Neuron (in vitro differentiated cells): ENCODE measurements at regions not wholly inside any gene's neighbourhood (a gene's known extent, or its start where the extent isn't known, plus 50 kb on each side); places are given as distances from the start of the nearest gene placed in this dataset.

Experiments used
- H2AFZ ChIP-seq: one replicate; pipeline ENCODE4 v1.6.1; 2013; ENCODE audit warnings: low read depth, mild to moderate bottlenecking, inconsistent platforms, low read length, moderate library complexity
- H3K27me3 ChIP-seq: one replicate; pipeline ENCODE4 v1.6.1; 2013; ENCODE audit warnings: low read length; ENCODE audit not compliant: insufficient read depth
- H3K36me3 ChIP-seq: one replicate; pipeline ENCODE4 v1.6.1; 2013; ENCODE audit warnings: low read length; ENCODE audit not compliant: insufficient read depth
- H3K4me1 ChIP-seq: one replicate; pipeline ENCODE4 v1.6.1; 2013; ENCODE audit warnings: low read length; ENCODE audit not compliant: insufficient read depth
- H3K4me3 ChIP-seq: 2 replicates; pipeline ENCODE4 v1.5.1; 2013; ENCODE audit warnings: mild to moderate bottlenecking, low read length, moderate library complexity
- H3K9me3 ChIP-seq: one replicate; pipeline ENCODE4 v1.6.1; 2013; ENCODE audit warnings: low read length

DNA sequence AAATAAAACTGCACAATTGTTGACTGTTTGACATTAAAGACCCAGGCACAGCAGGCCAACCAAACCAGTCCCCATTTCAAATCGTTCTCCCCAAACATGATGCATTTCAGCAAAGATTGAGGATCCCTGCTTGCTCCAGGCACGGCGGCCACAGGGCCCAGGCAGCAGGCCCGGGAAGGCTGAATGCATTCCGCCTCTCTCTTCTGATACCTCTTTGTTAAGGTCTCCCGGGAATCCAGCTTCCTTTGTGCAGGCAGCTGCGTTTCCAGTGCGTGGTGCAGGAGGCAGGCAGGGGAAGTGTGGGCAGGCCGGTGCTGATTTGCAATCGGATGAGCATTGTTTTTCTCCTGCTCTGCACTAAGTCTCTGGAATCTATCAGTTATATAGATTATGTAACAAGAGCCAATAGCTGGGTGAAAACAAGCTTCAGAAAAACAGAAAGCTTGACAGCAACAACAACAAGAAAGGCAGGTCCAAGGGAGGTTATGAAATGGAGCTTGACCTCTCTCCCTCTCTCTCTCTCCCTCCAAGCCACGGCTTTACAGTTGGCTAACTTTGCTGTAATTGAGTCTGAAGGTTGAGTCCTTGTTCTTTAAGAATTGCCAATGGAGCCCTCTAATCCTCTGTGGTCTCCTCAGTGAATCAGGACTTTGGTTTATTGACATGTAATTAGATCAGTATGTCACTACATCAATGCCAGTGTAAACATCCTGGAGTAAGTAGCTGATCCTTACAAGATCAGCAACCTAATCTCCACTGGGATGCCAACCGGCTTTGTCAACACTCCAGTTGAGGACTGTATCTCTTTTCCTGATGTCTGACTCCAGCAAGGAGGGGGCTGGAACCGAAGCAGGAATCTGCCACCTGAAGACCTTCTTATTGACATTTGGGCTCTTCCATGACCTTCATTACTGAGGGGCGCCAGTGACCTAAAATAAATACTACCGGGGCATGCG is 338.0 kb downstream of the TEX29 start:
- peaks cover 2% of the 10 kb centered on the region for H3K9me3 ChIP-seq
- H3K36me3 ChIP-seq = no peaks in the 10 kb centered on the region
- H3K4me3 ChIP-seq = peak overlapping the region; percentile 3
- peaks cover 28% of the 10 kb centered on the region for H3K4me1 ChIP-seq
- H2AFZ ChIP-seq = peak overlapping the region; percentile 43
- H3K27me3 ChIP-seq = no peaks in the 10 kb centered on the region

DNA sequence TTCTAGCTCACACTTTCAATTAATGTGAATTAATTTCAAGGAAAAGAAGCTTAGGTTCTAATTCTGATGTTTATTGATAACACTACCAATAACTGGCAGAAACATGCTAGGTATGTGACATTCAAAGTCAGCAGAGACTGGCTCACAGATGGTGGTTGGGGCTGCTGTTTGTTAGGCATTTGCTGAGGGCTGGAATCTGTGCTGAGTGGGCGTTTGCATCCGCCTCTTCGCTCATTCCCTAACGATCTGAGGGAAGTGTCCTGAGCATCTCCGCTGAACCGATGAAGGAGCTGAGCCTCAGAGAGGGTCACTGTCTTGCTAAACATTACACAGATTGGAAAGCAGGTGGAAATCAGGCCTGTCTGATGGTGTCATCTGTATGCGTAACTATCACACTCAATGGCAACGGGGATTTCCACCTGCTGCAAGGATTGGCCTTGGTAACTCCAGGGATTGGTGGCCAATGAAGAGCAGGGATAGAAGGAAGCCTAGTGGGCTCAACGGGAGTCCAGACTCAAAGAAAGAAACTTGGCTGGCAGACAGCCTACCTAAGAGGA is 338.9 kb downstream of the TEX29 start:
- Histone ChIP-seq H3K36me3 (no peaks in the 10 kb centered on the region), H3K27me3 (no peaks in the 10 kb centered on the region), H3K4me3 (no peak overlapping the region), H2AFZ (no peak overlapping the region), H3K4me1 (peaks cover 28% of the 10 kb centered on the region), H3K9me3 (peaks cover 2% of the 10 kb centered on the region)

GRCh38 chr13:111659842-111660241 is 339.4 kb downstream of the TEX29 start:
- no peak overlapping the region for H2AFZ ChIP-seq
- H3K27me3 ChIP-seq = no peaks in the 10 kb centered on the region

GRCh38 chr13:111661052-111661451 is 340.6 kb downstream of the TEX29 start:
- H3K9me3 ChIP-seq = no peaks in the 10 kb centered on the region
- no peak overlapping the region for H3K4me3 ChIP-seq
- no peak overlapping the region for H2AFZ ChIP-seq

More at GRCh38 chr13:111659842-111660241, 339.4 kb downstream of the TEX29 start:
- Histone ChIP-seq H3K9me3 (peaks cover 2% of the 10 kb centered on the region), H3K4me1 (peaks cover 28% of the 10 kb centered on the region), H3K4me3 (no peak overlapping the region), H3K36me3 (no peaks in the 10 kb centered on the region)

DNA sequence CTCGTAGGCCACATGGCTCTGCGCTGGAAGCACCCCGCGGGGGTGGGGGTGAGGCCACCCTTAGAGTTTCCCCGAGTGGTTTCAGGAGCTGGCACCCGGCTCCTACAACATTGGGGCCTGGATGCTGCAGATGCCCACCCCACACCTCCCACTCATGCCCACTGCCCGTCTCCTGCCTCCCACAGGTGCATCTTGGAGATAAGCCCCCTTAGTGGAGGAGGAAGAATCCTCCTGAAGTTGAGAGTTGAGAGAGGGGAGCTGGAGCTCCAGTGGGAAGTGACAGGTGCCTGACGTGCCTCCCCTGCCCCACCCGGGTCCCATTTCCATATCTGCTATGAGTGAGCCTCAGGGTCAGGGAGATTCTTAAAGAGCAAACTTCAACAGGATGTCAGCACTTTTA is 341.3 kb downstream of the TEX29 start:
- Histone ChIP-seq H3K4me1 (peaks cover 31% of the 10 kb centered on the region), H3K4me3 (no peak overlapping the region), H3K27me3 (no peaks in the 10 kb centered on the region), H3K36me3 (no peaks in the 10 kb centered on the region), H3K9me3 (no peaks in the 10 kb centered on the region), H2AFZ (no peak overlapping the region)

More at GRCh38 chr13:111661052-111661451, 340.6 kb downstream of the TEX29 start:
- H3K27me3 ChIP-seq = no peaks in the 10 kb centered on the region
- no peaks in the 10 kb centered on the region for H3K36me3 ChIP-seq
- peaks cover 31% of the 10 kb centered on the region for H3K4me1 ChIP-seq

GRCh38 chr13:111662451-111662850 is 342.0 kb downstream of the TEX29 start:
- no peak overlapping the region for H3K4me3 ChIP-seq
- no peaks in the 10 kb centered on the region for H3K9me3 ChIP-seq
- H3K4me1 ChIP-seq = peaks cover 26% of the 10 kb centered on the region
- no peaks in the 10 kb centered on the region for H3K36me3 ChIP-seq
- H2AFZ ChIP-seq = no peak overlapping the region
- H3K27me3 ChIP-seq = no peaks in the 10 kb centered on the region

- Histone ChIP-seq H3K4me1 (peaks cover 21% of the 10 kb centered on the region), H3K27me3 (no peaks in the 10 kb centered on the region), H3K36me3 (no peaks in the 10 kb centered on the region), H2AFZ (no peak overlapping the region), H3K4me3 (no peak overlapping the region), H3K9me3 (no peaks in the 10 kb centered on the region)
These were observed 342.5 kb downstream of the TEX29 start for GRCh38 chr13:111662895-111663294.

- H3K27me3 ChIP-seq = no peaks in the 10 kb centered on the region
- H2AFZ ChIP-seq = no peak overlapping the region
- H3K36me3 ChIP-seq = no peaks in the 10 kb centered on the region
- H3K9me3 ChIP-seq = peaks cover 2% of the 10 kb centered on the region
- H3K4me1 ChIP-seq = peaks cover 15% of the 10 kb centered on the region
- no peak overlapping the region for H3K4me3 ChIP-seq
These were observed 343.1 kb downstream of the TEX29 start for GRCh38 chr13:111663505-111663904.

GRCh38 chr13:111663953-111664421 is 343.5 kb downstream of the TEX29 start:
- Histone ChIP-seq H3K27me3 (no peaks in the 10 kb centered on the region), H2AFZ (no peak overlapping the region), H3K4me1 (peaks cover 10% of the 10 kb centered on the region), H3K4me3 (no peak overlapping the region), H3K36me3 (no peaks in the 10 kb centered on the region), H3K9me3 (peaks cover 2% of the 10 kb centered on the region)

GRCh38 chr13:111664696-111665095 is 344.3 kb downstream of the TEX29 start:
- H3K27me3 ChIP-seq = no peaks in the 10 kb centered on the region
- peaks cover 2% of the 10 kb centered on the region for H3K9me3 ChIP-seq
- no peaks in the 10 kb centered on the region for H3K36me3 ChIP-seq
- peaks cover 3% of the 10 kb centered on the region for H3K4me1 ChIP-seq
- H3K4me3 ChIP-seq = no peak overlapping the region
- no peak overlapping the region for H2AFZ ChIP-seq

GRCh38 chr13:111665691-111666095 is 345.3 kb downstream of the TEX29 start:
- Histone ChIP-seq H3K4me1 (peaks cover 2% of the 10 kb centered on the region), H3K9me3 (peaks cover 2% of the 10 kb centered on the region), H3K36me3 (no peaks in the 10 kb centered on the region), H3K4me3 (no peak overlapping the region), H3K27me3 (no peaks in the 10 kb centered on the region), H2AFZ (no peak overlapping the region)

- Histone ChIP-seq H2AFZ (no peak overlapping the region), H3K27me3 (no peaks in the 10 kb centered on the region), H3K9me3 (peaks cover 2% of the 10 kb centered on the region), H3K36me3 (no peaks in the 10 kb centered on the region), H3K4me1 (peaks cover 2% of the 10 kb centered on the region), H3K4me3 (no peak overlapping the region)
These were observed 345.8 kb downstream of the TEX29 start for GRCh38 chr13:111666164-111666776.

DNA sequence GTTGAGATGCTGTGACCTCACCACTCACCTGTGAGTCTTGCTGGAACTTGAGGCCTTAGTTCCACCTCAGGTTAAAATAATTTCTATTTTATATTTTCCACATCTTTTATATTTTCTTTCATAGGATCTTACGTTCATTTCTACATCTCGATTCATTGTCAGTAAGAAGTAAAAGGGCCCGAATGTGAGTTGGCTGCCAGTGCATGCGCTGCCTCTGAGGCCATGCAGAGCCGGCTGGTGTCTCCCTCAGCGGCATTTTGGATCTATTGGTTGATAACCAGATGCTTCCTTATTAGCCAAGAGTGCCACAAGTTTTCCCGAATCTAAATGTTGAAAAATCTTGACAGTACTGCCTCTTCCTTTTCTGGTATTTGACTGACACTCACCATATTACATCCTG is 347.3 kb downstream of the TEX29 start:
- peaks cover 2% of the 10 kb centered on the region for H3K9me3 ChIP-seq
- H3K4me3 ChIP-seq = no peak overlapping the region
- H3K4me1 ChIP-seq = peaks cover 2% of the 10 kb centered on the region
- no peak overlapping the region for H2AFZ ChIP-seq
- no peaks in the 10 kb centered on the region for H3K36me3 ChIP-seq
- no peaks in the 10 kb centered on the region for H3K27me3 ChIP-seq
